ENCODE measurements at regions not wholly inside any gene's neighbourhood (a gene's known extent, or its start where the extent isn't known, plus 50 kb on each side); places are given as distances from the start of the nearest gene placed in this dataset.

DNA sequence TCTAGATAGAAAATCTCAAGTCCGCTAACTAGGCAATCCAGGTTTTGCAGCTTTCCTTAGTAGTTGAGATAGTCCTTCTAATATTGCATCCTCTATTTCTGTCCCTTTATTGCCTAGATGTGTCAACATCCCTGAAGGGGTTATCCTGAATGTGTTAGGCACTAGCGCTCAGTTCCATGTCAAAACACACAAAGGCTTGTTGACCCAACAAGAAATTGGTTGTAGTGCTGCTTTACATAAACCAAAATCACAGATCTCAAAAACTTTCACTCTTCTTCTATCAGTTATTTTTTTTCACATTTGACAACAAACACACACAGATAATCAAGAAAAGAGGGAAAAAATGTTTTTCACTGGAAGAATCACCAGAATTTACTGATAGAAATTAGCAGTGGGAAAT, 51.4 kb upstream of the SOX2 start:
- no peak for DNase-seq
- intact Hi-C loops (cut with DNase I), result no loop called here

DNA sequence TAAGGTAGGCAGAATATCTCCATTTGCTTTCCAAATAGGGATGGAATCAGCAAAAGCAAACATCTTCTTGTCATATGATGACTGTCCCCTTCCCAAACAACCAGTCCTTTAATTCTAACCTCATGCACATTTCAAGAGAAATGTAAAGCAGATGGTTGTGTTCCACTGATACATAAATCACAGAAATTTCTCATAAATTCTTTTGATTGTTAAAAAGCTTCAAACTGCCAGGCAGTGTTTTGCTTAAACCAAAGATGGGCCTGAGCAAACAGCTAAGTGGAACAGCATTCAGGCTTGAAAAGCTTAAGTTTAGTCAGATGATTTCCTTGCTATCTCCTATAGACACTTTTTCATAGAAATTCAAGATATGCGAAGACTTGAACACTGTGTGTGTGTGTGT, 74.3 kb upstream of the SOX2 start:
- no peak for DNase-seq
- intact Hi-C loops (cut with DNase I), result loop anchor here (10.0 kb wide), 1 partner anchor 47 kb away; no protein-coding TSS in a partner anchor

DNA sequence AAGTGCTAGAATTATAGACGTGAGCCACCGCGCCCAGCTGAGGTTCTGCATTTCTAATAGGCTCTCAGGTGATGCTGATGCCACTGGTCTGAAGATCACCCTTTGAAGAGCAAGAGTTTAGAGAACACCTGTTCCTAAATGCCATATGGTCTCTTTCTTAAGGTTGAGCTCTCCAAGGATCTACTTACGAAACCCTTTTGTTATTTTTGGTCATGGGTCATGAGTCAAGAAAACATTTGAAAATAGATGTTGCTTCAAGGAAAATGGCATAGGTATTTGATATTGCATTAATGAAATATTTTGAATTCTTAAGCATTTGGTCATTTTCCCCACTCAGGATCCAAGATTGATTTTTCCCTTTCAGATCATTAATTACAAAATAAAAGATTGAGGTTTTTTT, 74.7 kb upstream of the SOX2 start:
- no peak for DNase-seq
- intact Hi-C loops (cut with DNase I), result loop anchor here (10.0 kb wide), 1 partner anchor 48 kb away; no protein-coding TSS in a partner anchor

- no peak for DNase-seq
- intact Hi-C loops (cut with DNase I), result loop anchor here (10.0 kb wide), 1 partner anchor 50 kb away; no protein-coding TSS in a partner anchor
Measured at GRCh38 chr3:181635141-181635540, 76.6 kb upstream of the SOX2 start.

DNA sequence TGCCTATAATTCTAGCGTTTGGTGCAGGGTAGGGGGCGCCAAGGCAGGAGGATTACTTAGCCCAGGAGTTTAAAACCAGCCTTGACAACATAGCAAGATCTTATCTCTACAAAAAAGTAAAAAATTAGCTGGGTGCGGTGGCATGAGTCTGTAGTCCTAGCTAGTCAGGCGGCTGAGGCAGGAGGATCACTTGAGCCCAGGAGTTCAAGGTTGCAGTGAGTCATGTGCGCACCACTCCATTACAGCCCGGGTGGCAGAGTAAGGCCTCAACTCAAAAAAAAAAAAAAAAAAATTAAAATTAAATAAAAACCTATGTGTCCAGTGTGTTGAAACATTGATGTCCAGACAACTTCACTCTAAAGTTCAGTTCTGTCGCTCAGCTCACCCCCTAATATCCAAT, 78.2 kb upstream of the SOX2 start:
- intact Hi-C loops (cut with DNase I), result loop anchor here (10.0 kb wide), 1 partner anchor 51 kb away; no protein-coding TSS in a partner anchor
- no peak for DNase-seq

DNA sequence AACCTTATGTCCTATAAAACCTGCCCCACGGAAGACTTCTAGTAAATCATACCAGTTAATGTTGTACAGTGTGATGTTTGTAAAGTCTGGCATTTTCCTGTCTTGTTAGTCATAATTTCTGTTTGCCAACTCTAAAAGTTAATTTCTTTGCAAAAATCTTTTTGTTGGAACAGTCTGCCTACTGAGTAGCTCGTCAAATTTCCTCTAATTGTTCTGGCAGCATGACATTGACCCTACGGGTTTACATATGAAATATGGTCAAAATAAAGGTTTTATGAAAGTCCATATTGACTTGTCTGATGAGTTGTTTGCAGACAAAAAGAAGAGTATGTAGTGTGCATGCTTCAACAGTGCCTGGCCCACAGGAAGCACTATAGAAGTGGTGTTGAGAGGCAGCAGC, 79.8 kb upstream of the SOX2 start:
- DNase-seq, result no peak
- intact Hi-C loops (cut with DNase I), result loop anchor here (10.0 kb wide), 1 partner anchor 53 kb away; no protein-coding TSS in a partner anchor

- intact Hi-C loops (cut with DNase I), result loop anchor here (10.0 kb wide), 1 partner anchor 54 kb away; no protein-coding TSS in a partner anchor
- no peak for DNase-seq
Measured at GRCh38 chr3:181630853-181631252, 80.9 kb upstream of the SOX2 start.

- intact Hi-C loops (cut with DNase I), result loop anchor here (10.0 kb wide), 1 partner anchor 55 kb away; no protein-coding TSS in a partner anchor
- no peak for DNase-seq
Measured at GRCh38 chr3:181629711-181630110, 82.0 kb upstream of the SOX2 start.

- DNase-seq, result no peak
- intact Hi-C loops (cut with DNase I), result no loop called here
Measured at GRCh38 chr3:181629029-181629428, 82.7 kb upstream of the SOX2 start.

- no peak for DNase-seq
- intact Hi-C loops (cut with DNase I), result no loop called here
Measured at GRCh38 chr3:181628384-181628783, 83.3 kb upstream of the SOX2 start.

- DNase-seq, result no peak
- intact Hi-C loops (cut with DNase I), result no loop called here
Measured at GRCh38 chr3:181626036-181626435, 85.7 kb upstream of the SOX2 start.

DNA sequence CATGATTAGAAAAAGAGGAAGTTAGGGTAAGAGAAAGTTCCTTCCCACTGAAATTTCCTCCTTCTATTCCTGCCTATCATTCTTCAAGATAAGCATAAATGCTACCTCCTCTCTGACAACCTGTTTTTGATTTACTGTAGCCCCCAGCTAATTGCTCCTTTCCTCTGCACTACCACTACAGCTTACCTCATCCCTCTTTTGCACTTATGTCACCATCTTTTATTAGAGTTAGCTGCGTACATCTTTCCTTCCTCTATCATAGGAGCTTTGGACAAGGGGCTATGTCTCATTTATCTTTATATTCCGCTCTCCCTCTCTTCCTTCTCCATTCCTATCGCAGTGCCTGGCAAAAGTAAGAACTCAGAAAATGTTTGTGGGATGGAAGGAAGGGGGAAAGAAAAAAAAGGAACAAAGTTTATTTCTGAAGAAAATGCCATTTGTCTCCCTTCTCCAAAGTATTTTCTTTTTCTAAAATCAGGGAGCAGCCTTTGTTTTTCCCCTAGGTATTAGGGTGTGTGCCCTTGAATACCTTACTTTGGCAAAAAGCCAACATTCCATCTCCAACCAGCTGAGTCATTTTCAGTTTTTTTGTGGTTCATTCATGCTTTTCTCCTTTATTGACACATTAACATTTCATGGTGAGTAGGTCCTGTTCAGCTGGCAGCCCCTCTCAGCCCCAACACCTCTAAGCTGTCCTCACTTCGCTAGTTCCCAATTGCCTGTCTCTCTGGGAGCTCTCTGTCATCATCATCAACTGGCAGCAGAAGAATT, 87.6 kb upstream of the SOX2 start:
- DNase-seq, result no peak
- intact Hi-C loops (cut with DNase I), result no loop called here

DNA sequence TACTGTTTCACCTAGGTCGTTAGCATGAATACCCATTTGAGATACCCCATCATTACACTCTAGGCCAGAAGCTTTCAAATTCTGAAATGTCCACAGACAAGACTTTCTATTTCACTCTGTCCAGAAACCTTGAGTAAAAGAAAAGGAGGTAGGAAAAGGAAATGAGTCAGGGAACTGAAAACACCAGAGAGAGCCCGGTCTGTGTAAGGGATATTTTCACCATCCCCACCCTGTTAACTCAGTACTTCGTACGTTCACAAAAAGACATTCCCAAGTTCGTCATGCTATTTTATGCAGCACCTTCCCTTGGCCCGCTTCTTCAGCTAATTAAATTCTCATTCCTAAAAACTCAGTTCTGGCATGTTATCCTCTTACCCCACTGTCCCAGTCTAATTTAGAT, 89.4 kb upstream of the SOX2 start:
- intact Hi-C loops (cut with DNase I), result no loop called here
- DNase-seq, result no peak

DNA sequence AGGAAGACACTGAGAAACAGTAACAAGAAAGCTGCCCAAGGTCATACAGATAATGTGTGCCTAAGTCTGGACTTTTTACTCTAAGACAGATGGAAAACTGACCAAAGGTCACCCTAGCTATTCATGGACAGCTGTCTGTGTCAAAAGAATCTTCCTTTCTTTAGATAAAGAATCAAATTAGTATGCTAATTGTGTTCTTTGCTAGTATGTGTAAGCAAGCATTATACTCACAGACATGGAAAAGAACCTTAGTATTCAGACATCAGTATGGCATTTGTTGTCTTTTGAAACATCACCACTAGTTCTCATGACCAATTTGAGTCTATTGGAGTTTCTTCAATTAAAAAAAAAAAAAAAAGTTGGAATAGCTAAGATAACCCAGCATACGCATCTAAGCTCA, 91.8 kb upstream of the SOX2 start:
- intact Hi-C loops (cut with DNase I), result no loop called here
- DNase-seq, result no peak

GRCh38 chr3:181618260-181618659, 93.5 kb upstream of the SOX2 start:
- no peak for DNase-seq
- intact Hi-C loops (cut with DNase I), result no loop called here

- intact Hi-C loops (cut with DNase I), result no loop called here
- DNase-seq, result no peak
Measured at GRCh38 chr3:181616088-181617070, 95.3 kb upstream of the SOX2 start.

GRCh38 chr3:181615666-181616065, 96.1 kb upstream of the SOX2 start:
- intact Hi-C loops (cut with DNase I), result no loop called here
- DNase-seq, result no peak

- intact Hi-C loops (cut with DNase I), result loop anchor here (5.0 kb wide), 1 partner anchor 48 kb away; no protein-coding TSS in a partner anchor
Measured at GRCh38 chr3:181614878-181615277, 96.8 kb upstream of the SOX2 start.

DNA sequence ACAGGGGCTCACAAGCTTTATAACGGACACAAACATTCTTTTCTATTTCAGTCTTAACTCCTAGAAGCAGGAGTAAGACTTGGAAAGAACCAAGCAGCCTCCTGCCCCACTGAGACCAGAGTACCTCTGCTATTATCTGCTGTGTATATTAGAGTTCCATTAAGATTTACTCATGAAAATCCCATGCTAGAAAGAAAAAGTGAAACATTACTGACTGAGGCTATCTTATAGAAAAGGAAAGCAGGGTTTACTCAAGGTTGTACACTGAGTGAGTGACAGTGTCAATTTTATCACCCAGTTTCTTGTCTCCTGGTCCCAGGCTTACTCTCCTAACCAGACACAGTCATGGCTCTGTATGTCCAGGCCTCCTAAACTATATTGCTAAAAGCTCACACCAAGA, 97.9 kb upstream of the SOX2 start:
- no peak for DNase-seq
- intact Hi-C loops (cut with DNase I), result loop anchor here (2.0 to 5.0 kb wide), 2 partner anchors 47 to 81 kb away; no protein-coding TSS in a partner anchor

More at GRCh38 chr3:181614878-181615277, 96.8 kb upstream of the SOX2 start:
- DNase-seq, result no peak

GRCh38 chr3:181613191-181613590, 98.5 kb upstream of the SOX2 start:
- DNase-seq, result no peak
- intact Hi-C loops (cut with DNase I), result loop anchor here (2.0 to 5.0 kb wide), 2 partner anchors 46 to 82 kb away; no protein-coding TSS in a partner anchor

DNA sequence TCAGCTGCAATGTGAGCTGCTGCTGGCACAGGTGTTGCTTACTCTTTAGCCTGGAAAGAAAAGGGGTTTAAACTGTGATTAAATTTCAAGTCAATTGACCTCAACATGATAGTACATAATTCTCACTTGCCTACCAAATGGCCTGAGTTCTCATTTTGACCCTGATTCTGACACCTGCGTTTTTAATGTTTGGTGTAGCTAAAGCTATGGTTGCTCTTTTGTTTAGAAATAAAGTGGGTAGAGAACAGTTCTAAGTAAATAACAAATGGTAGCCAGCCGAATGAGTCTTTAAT, 100.8 kb upstream of the SOX2 start:
- no peak for DNase-seq
- intact Hi-C loops (cut with DNase I), result loop anchor here (5.0 kb wide), 1 partner anchor 44 kb away; no protein-coding TSS in a partner anchor
